IMR-90 (cell line): ENCODE measurements at regions not wholly inside any gene's neighbourhood (a gene's known extent, or its start where the extent isn't known, plus 50 kb on each side); places are given as distances from the start of the nearest gene placed in this dataset.

Experiments used
- ATAC-seq: fragments of 200-7000 bp; cut with Tn5 transposase; 2 replicates; pipeline ENCODE4 v1.9.1; 2020; ENCODE audit warnings: low read depth, mild to moderate bottlenecking, moderate library complexity
- BruUV-seq: library from RNA; stranded (reverse); fragments of 400-500 nt; replicated peaks from 2 replicates; lab custom pipeline; 2021; lab: Mats Ljungman, UMichigan
- CTCF ChIA-PET: fragments of 300-600 bp; formaldehyde crosslinking; extraction: SDS; loops from one replicate; lab custom pipeline; 2021; ENCODE audit warnings: antibody characterized with exemption; lab: Yijun Ruan, JAX
- POLR2A ChIA-PET: fragments of 300-600 bp; sonication (Branson Sonifier 250); formaldehyde crosslinking; loops from one replicate; lab custom pipeline; 2022; ENCODE audit warnings: antibody characterized with exemption; ENCODE audit not compliant: unreplicated experiment; lab: Charles Lee
- DNase-seq: peaks from one replicate; pipeline ENCODE4 v3.0.0; 2013
- H2AFZ ChIP-seq: replicated peaks from 2 replicates; pipeline ENCODE3; 2013; ENCODE audit warnings: low read length, mild to moderate bottlenecking; ENCODE audit not compliant: poor library complexity
- H2AK5ac ChIP-seq: 2 replicates; pipeline ENCODE4 v1.6.1; 2013; ENCODE audit warnings: low read depth, low read length, inconsistent platforms
- H2AK9ac ChIP-seq: replicated peaks from 2 replicates; pipeline ENCODE3; 2013; ENCODE audit warnings: mild to moderate bottlenecking, low read depth, low read length, moderate library complexity; ENCODE audit not compliant: poor library complexity
- H2BK120ac ChIP-seq: 2 replicates; pipeline ENCODE4 v1.6.1; 2013; ENCODE audit warnings: low read depth, low read length, inconsistent platforms
- H2BK15ac ChIP-seq: 3 replicates; pipeline ENCODE4 v1.6.1; 2013; ENCODE audit warnings: low read depth, low read length, inconsistent platforms
- H2BK20ac ChIP-seq: 2 replicates; pipeline ENCODE4 v1.6.1; 2013; ENCODE audit warnings: low read depth, mild to moderate bottlenecking, inconsistent platforms, low read length, moderate library complexity
- H2BK5ac ChIP-seq: 2 replicates; pipeline ENCODE4 v1.6.1; 2013; ENCODE audit warnings: mild to moderate bottlenecking, low read depth, low read length, inconsistent platforms; ENCODE audit not compliant: poor library complexity, severe bottlenecking
- H3K14ac ChIP-seq: replicated peaks from 2 replicates; pipeline ENCODE4 v1.6.1; 2013; ENCODE audit warnings: low read depth, low read length, inconsistent platforms
- H3K18ac ChIP-seq: 2 replicates; pipeline ENCODE4 v1.6.1; 2013; ENCODE audit warnings: low read depth, low read length, control low read depth
- H3K23ac ChIP-seq: 2 replicates; pipeline ENCODE4 v1.6.1; 2013; ENCODE audit warnings: low read depth, low read length, inconsistent platforms
- H3K27ac ChIP-seq: 2 replicates; pipeline ENCODE4 v1.5.1; 2013; ENCODE audit warnings: mild to moderate bottlenecking, control low read depth, low read length; ENCODE audit not compliant: insufficient read depth
- H3K27me3 ChIP-seq: 2 replicates; pipeline ENCODE4 v1.6.1; 2013; ENCODE audit warnings: low read length; ENCODE audit not compliant: control insufficient read depth, insufficient read depth
- H3K36me3 ChIP-seq: 2 replicates; pipeline ENCODE4 v1.6.1; 2013; ENCODE audit warnings: low read length, mixed read lengths; ENCODE audit not compliant: control insufficient read depth, insufficient read depth
- H3K4ac ChIP-seq: 2 replicates; pipeline ENCODE4 v1.6.1; 2013; ENCODE audit warnings: low read depth, low read length, inconsistent platforms
- H3K4me1 ChIP-seq: 2 replicates; pipeline ENCODE4 v1.6.1; 2013; ENCODE audit warnings: low read length, mixed read lengths; ENCODE audit not compliant: control insufficient read depth, insufficient read depth
- H3K4me2 ChIP-seq: 2 replicates; pipeline ENCODE4 v1.6.1; 2013; ENCODE audit warnings: low read depth, mild to moderate bottlenecking, control low read depth, low read length, moderate library complexity
- H3K4me3 ChIP-seq: 2 replicates; pipeline ENCODE4 v1.5.1; 2013; ENCODE audit warnings: low read depth, mild to moderate bottlenecking, control low read depth, low read length, moderate library complexity; ENCODE audit not compliant: insufficient read depth
- H3K56ac ChIP-seq: 2 replicates; pipeline ENCODE4 v1.6.1; 2013; ENCODE audit warnings: low read length, inconsistent platforms; ENCODE audit not compliant: insufficient read depth; ENCODE audit errors: extremely low read depth
- H3K79me1 ChIP-seq, 2 experiments: 2 replicates each; pipeline ENCODE4 v1.6.1; 2013; ENCODE audit warnings: low read length in 2 of 2, inconsistent platforms in 1 of 2, low read depth in 1 of 2
- H3K9ac ChIP-seq: 2 replicates; pipeline ENCODE4 v1.6.1; 2013; ENCODE audit warnings: low read depth, low read length, control low read depth
- H3K9me1 ChIP-seq: 2 replicates; pipeline ENCODE4 v1.6.1; 2013; ENCODE audit warnings: low read length, inconsistent platforms; ENCODE audit not compliant: insufficient read depth
- H3K9me3 ChIP-seq: 2 replicates; pipeline ENCODE4 v1.6.1; 2013; ENCODE audit warnings: low read length; ENCODE audit not compliant: control insufficient read depth, insufficient read depth
- H4K20me1 ChIP-seq: 2 replicates; pipeline ENCODE4 v1.6.1; 2013; ENCODE audit warnings: low read length, inconsistent platforms; ENCODE audit not compliant: insufficient read depth
- H4K5ac ChIP-seq: 2 replicates; pipeline ENCODE4 v1.6.1; 2013; ENCODE audit warnings: mild to moderate bottlenecking, low read depth, low read length, control low read depth
- H4K8ac ChIP-seq, 2 experiments: 2 replicates each; pipeline ENCODE4 v1.6.1; 2013; ENCODE audit warnings: low read depth in 2 of 2, low read length in 2 of 2, control low read depth in 1 of 2, inconsistent platforms in 1 of 2
- H4K91ac ChIP-seq: 2 replicates; pipeline ENCODE4 v1.6.1; 2013; ENCODE audit warnings: low read depth, low read length, inconsistent platforms; ENCODE audit not compliant: insufficient read depth
- BHLHE40 ChIP-seq: fragments of 150-350 bp; IDR thresholded peaks from 2 replicates; pipeline ENCODE4 v1.6.1; 2016; ENCODE audit warnings: mild to moderate bottlenecking, low read depth, low read length
- CEBPB ChIP-seq: IDR thresholded peaks from 2 replicates; pipeline ENCODE4 v1.6.1; 2012; ENCODE audit warnings: low read depth, low read length, improper control_type of control experiment
- ELK1 ChIP-seq: fragments of 150-350 bp; IDR thresholded peaks from 2 replicates; pipeline ENCODE4 v1.6.1; 2016; ENCODE audit warnings: low read depth, mild to moderate bottlenecking, low read length, moderate library complexity, borderline replicate concordance
- FOS ChIP-seq: fragments of 150-350 bp; IDR thresholded peaks from 2 replicates; pipeline ENCODE4 v1.6.1; 2016; ENCODE audit warnings: low read depth, low read length
- MAZ ChIP-seq: IDR thresholded peaks from 2 replicates; pipeline ENCODE4 v1.6.1; 2012; ENCODE audit warnings: low read depth, mild to moderate bottlenecking, low read length, improper control_type of control experiment, moderate library complexity, borderline replicate concordance
- POLR2A ChIP-seq: IDR thresholded peaks from 2 replicates; pipeline ENCODE4 v1.6.1; 2012; ENCODE audit warnings: mild to moderate bottlenecking, low read depth, low read length
- RAD21 ChIP-seq: IDR thresholded peaks from 2 replicates; pipeline ENCODE4 v1.6.1; 2012; ENCODE audit warnings: low read length, improper control_type of control experiment
- RFX5 ChIP-seq: IDR thresholded peaks from 2 replicates; pipeline ENCODE4 v1.8.0; 2012; ENCODE audit warnings: low read depth, mild to moderate bottlenecking, low read length, moderate library complexity
- SMC3 ChIP-seq: fragments of 150-350 bp; IDR thresholded peaks from 2 replicates; pipeline ENCODE4 v1.6.1; 2016; ENCODE audit warnings: low read depth, mild to moderate bottlenecking, antibody characterized with exemption, low read length, moderate library complexity
- WGBS, 2 experiments: methylation state at CpG; one replicate each; pipeline versions ENCODE4 v1.1.5 to v1.1.7; 2013; ENCODE audit warnings: missing lambda C conversion rate in 2 of 2; ENCODE audit not compliant: insufficient read length in 1 of 2; ENCODE audit errors: extremely low coverage in 2 of 2; 5-methylcytosine and 5-hydroxymethylcytosine counted together
- dilution Hi-C: fragments of 300-500 bp; cut with HindIII; formaldehyde crosslinking; loops from one replicate; pipeline ENCODE4 v1.14.3; 2018; ENCODE audit warnings: low sequenced_read_pairs; ENCODE audit not compliant: unreplicated experiment
- in situ Hi-C: fragments of 300-500 bp; cut with MboI; formaldehyde crosslinking; loops from 3 replicates; pipeline ENCODE4 v1.14.3; 2019; ENCODE audit warnings: low sequenced_read_pairs, inconsistent platforms, mixed read lengths
- intact Hi-C: fragments of 100-400 bp; cut with micrococcal nuclease; formaldehyde crosslinking; loops from 2 replicates; pipeline ENCODE4 v1.10.0; 2022

GRCh38 chr3:82834098-82834497 lies 1072.7 kb upstream of the GBE1 start:
- TF ChIP-seq RAD21 (no peak), FOS (no peak), MAZ (no peak), RFX5 (no peak), SMC3 (no peak), CEBPB (no peak), POLR2A (no peak), ELK1 (no peak), BHLHE40 (no peak)
- Histone ChIP-seq H3K4me1 (no peaks in the 10 kb centered on the region), H3K14ac (no peak overlapping the region), H2BK5ac (no peak overlapping the region), H3K36me3 (no peaks in the 10 kb centered on the region), H3K27me3 (no peaks in the 10 kb centered on the region), H3K18ac (no peak overlapping the region), H3K27ac (no peak overlapping the region), H3K56ac (no peak overlapping the region), H3K4me3 (no peak overlapping the region), H2BK15ac (no peak overlapping the region), H4K91ac (no peak overlapping the region), H2BK120ac (no peak overlapping the region), H3K4me2 (no peak overlapping the region), H4K5ac (no peak overlapping the region), H2BK20ac (no peak overlapping the region), H3K23ac (no peak overlapping the region), H2AFZ (no peak overlapping the region), H3K9ac (no peak overlapping the region), H2AK9ac (no peak overlapping the region), H3K79me1 (no peaks in the 10 kb centered on the region), H4K20me1 (no peaks in the 10 kb centered on the region), H2AK5ac (no peak overlapping the region), H4K8ac (no peak overlapping the region), H3K9me1 (no peaks in the 10 kb centered on the region), H3K4ac (no peak overlapping the region), H3K9me3 (peaks cover 2% of the 10 kb centered on the region; the same call in 1 of the 2 replicates)
- in situ Hi-C loops (no loop called here), intact Hi-C loops (no loop called here), dilution Hi-C loops (no loop called here)
- POLR2A ChIA-PET = no interaction called here
- CTCF ChIA-PET = no interaction called here
- DNase-seq = no peak
- WGBS, 2 experiments = 0% methylated on average over 1 of the region's 4 CpGs; no CpG with 5 or more reads in 1 of the 2 experiments
- ATAC-seq = no peak
- BruUV-seq = no TSS peak
